SJSA1 (cell line): ENCODE measurements at regions not wholly inside any gene's neighbourhood (a gene's known extent, or its start where the extent isn't known, plus 50 kb on each side); places are given as distances from the start of the nearest gene placed in this dataset.
A peak's percentile ranks its signal among the peaks of the same experiment; 100 is the strongest.

ENCODE experiments used
- DNase-seq, 2 experiments: peaks; one replicate each; pipeline ENCODE4 v3.0.0-alpha.2; 2015 to 2020; ENCODE audit warnings: low spot score in 2 of 2, low read depth in 1 of 2
- H3K27ac ChIP-seq: fragments of 250-450 bp; sonication (Bioruptor Pico); 2 replicates; pipeline ENCODE4 v1.5.1; 2020; ENCODE audit warnings: mild to moderate bottlenecking, moderate library complexity
- H3K27me3 ChIP-seq: fragments of 250-450 bp; sonication (Bioruptor Pico); replicated peaks from 2 replicates; pipeline ENCODE4 v1.5.1; 2020; ENCODE audit warnings: mild to moderate bottlenecking, moderate library complexity
- H3K36me3 ChIP-seq: fragments of 250-450 bp; sonication (Bioruptor Pico); 2 replicates; pipeline ENCODE4 v1.5.1; 2020; ENCODE audit warnings: mild to moderate bottlenecking
- H3K4me1 ChIP-seq: fragments of 250-450 bp; sonication (Bioruptor Pico); replicated peaks from 2 replicates; pipeline ENCODE4 v1.6.1; 2021; ENCODE audit warnings: mild to moderate bottlenecking
- H3K4me3 ChIP-seq: fragments of 250-450 bp; sonication (Bioruptor Pico); 2 replicates; pipeline ENCODE4 v1.5.1; 2020; ENCODE audit warnings: mild to moderate bottlenecking
- H3K9me3 ChIP-seq: fragments of 250-450 bp; sonication (Bioruptor Pico); replicated peaks from 2 replicates; pipeline ENCODE4 v1.5.1; 2020; ENCODE audit warnings: mild to moderate bottlenecking

DNA sequence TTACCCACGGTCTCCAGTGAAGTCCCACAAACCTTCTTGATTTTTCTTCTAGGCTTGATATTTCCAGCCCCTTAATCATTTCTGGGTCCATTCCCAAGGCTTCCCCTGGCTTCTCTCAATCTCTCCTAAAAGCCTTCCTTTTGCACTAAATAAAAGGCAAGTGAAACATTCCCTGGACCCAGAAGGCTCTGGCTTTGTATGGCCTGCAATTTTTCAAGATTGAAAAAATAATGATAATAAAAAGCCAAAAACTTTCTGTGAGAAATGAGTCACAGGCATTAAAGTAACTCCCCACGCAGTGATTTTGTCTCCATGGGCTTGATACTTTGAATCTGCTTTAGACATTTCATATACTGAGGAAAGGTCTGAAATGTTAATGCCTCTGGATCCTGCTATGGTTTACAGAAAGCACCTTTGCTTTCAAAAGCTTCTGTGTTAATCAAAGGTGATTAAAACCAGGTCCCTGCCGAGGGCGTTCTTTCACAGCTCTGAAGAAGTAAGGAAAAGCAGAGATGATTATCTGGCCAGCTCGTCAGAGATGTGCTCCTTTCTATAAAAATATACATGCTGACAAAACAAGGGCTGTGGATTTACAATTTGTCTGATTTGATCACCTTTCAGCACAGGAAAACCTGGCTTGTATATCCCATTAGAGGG, 118.9 kb upstream of the TMEM72 start:
- Histone ChIP-seq H3K36me3 (no peaks in the 10 kb centered on the region), H3K27ac (no peak overlapping the region), H3K9me3 (no peaks in the 10 kb centered on the region), H3K4me3 (no peak overlapping the region), H3K4me1 (no peaks in the 10 kb centered on the region), H3K27me3 (no peaks in the 10 kb centered on the region)
- no peak for DNase-seq

DNA sequence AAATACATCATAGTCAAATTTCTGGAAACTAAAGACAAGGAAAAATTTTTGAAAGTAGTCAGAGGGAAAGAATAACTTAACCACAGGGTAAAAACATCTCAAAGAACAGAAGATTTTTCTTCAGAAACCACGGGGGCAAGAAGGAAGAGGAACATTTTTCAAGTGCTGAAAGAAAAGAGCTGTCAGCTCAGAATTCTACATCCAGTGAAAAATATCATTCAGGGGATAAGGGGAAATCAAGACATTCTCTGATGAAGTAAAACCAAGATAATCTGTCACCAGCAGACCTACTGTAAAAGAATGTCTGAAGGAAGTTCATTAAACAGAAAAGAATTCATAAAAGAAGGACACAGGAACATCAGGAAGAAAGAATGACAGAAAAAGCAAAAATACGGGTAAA, 111.2 kb upstream of the TMEM72 start:
- Histone ChIP-seq H3K4me3 (no peak overlapping the region), H3K27me3 (no peaks in the 10 kb centered on the region), H3K36me3 (no peaks in the 10 kb centered on the region), H3K9me3 (no peaks in the 10 kb centered on the region), H3K27ac (no peak overlapping the region), H3K4me1 (peaks cover 22% of the 10 kb centered on the region)
- no peak for DNase-seq

DNA sequence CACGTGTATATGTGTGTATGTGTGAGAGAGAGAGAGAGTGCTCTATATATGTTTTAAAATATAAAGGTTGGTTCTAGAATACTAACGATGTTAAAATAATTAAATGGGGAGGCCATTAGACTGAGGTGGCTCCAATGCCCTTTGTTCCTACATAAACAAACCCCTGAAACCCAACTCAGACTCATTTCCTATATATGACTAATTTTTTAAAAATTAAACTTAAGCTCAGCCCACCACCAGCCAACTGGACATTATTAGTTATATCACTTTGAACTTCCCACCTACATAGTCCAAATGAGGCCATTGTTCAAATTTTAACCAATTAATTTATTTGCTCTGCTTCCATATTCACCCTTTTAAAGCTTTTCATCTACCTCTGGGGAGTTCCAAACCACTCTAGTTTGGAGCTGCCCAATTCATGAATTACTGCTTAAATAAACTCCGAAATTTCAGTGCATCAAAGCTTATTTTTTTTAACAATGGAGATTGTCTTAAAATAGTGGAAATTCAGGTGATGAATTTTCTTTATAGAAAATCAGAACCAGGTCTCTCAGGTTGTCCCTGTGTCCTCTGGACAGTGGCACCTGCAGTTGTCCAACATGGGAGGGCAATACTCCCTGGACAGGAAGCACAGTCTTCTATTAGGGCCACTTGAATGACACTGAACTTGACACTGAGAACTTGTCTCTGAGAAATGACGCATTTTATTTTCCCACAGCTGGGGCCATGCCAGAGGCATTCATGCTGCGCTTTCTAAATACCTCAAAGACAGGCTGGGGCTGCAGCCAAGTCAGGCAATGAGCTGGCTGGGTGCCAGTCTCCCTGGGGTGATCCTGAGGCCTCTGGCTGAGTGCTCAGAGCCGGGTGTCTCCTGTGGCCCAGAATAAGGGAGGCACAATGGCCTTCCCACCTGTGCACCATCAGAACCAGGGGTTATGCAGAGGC, 109.5 kb upstream of the TMEM72 start:
- Histone ChIP-seq H3K27me3 (no peaks in the 10 kb centered on the region), H3K4me1 (peaks cover 22% of the 10 kb centered on the region), H3K9me3 (no peaks in the 10 kb centered on the region), H3K36me3 (no peaks in the 10 kb centered on the region), H3K4me3 (no peak overlapping the region), H3K27ac (no peak overlapping the region; the same call in 1 of the 2 replicates)
- peak; percentile 33 to 73 for DNase-seq

DNA sequence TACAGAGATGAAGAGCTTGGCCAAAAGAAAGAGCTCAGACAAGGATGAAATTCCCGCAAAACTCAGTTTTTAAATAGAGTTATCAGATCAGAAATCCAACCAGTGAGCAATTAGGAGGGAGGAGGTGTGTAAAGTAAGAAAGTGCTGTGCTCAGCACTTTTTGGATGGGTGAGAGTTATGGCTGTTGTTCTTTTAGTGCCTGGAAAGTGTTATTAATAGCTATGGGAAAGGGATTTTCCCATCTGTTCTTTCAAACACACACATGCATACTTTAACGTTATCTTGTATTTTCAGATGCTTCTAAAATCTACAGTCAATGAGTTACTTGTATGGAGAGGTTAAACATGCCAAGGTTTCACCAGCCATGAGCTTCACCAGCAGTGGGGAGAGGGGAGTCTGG, 107.3 kb upstream of the TMEM72 start:
- Histone ChIP-seq H3K4me3 (no peak overlapping the region), H3K36me3 (no peaks in the 10 kb centered on the region), H3K9me3 (no peaks in the 10 kb centered on the region), H3K27me3 (no peaks in the 10 kb centered on the region), H3K27ac (no peak overlapping the region), H3K4me1 (peaks cover 22% of the 10 kb centered on the region)
- DNase-seq: no peak

DNA sequence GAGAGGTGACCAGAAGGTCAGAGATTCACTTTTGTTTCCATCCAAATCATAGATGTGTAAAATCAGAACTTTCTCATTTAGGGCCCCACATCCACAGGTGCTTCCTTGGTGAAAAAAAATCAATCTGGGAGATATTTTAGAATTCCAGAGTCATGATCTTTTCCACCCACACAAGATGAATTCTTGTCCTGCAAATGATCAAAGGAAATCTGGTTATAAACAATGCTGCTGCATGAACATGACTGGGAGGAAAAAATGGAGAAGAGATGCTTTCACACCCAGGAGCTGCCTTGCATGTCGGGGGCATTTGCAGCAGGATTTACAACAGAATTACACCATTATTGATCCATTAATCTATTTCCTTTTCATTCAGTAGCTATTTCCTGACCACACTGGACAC, 106.5 kb upstream of the TMEM72 start:
- no peaks in the 10 kb centered on the region for H3K27me3 ChIP-seq

DNA sequence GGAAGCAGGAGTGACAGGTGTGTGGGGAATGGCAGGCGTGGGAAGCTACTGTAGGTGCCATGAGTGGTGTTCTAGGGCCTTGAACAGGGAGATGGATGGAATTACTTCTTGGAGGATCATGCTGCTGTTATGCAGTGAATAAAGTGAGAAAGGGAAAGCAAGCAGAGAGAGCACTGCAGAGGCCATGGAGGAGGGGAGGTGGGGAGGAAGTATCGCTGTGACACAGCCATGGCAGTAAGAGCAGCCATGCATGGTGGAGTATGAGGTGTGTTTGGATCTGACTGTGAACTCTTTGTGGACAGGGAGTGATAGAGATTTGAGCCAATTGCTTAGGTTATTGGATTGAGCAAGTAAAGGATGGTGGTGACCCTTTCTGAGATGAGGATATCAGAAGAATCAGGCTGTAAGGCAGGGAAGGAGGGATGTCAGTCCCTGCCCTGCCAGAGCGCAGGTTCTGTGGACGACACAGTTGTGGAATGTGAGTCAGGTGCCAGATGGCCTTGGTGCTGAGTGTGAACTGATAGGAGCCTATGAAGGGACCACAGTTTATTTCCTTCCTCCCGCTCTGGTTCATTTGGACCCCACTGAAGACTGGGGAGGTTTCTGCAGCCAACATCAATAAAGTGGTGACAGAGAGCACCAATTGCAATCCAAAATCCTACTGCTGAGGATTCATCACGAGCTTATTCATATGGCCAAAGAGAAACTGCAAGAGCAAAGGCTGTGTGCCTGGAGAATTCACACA, 105.5 kb upstream of the TMEM72 start:
- Histone ChIP-seq H3K36me3 (no peaks in the 10 kb centered on the region), H3K4me3 (no peak overlapping the region)
- no peak for DNase-seq

More for the DNA sequence above, 106.5 kb upstream of the TMEM72 start:
- H3K36me3 ChIP-seq: no peaks in the 10 kb centered on the region
- no peak overlapping the region for H3K4me3 ChIP-seq
- H3K9me3 ChIP-seq: no peaks in the 10 kb centered on the region
- no peak overlapping the region for H3K27ac ChIP-seq
- peaks cover 22% of the 10 kb centered on the region for H3K4me1 ChIP-seq
- DNase-seq: no peak

DNA sequence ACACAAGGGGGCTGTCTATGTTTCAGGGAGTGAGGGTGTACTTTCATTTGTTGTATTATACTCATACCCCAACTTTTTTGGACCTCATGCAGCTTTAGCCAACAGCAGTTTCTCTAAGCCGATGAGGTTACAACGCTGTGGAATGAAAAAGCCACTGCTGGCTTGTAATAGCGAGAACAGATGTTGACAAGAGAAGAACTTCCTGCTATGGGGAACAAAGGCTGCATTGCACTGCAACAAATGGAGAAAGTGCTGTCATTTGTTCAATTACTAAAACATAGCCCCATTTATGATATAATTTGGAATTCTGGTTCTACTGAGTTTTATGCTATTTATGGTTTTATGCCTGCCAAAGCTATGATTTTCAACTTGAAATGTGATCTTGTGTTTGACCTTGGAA, 104.2 kb upstream of the TMEM72 start:
- Histone ChIP-seq H3K36me3 (no peaks in the 10 kb centered on the region), H3K4me3 (no peak overlapping the region), H3K9me3 (no peaks in the 10 kb centered on the region), H3K4me1 (peaks cover 4% of the 10 kb centered on the region; the same call in 1 of the 2 replicates), H3K27me3 (no peaks in the 10 kb centered on the region), H3K27ac (no peak overlapping the region)
- DNase-seq: no peak

More for the DNA sequence above, 105.5 kb upstream of the TMEM72 start:
- Histone ChIP-seq H3K27ac (no peak overlapping the region), H3K9me3 (no peaks in the 10 kb centered on the region), H3K27me3 (no peaks in the 10 kb centered on the region), H3K4me1 (peaks cover 15% of the 10 kb centered on the region)

DNA sequence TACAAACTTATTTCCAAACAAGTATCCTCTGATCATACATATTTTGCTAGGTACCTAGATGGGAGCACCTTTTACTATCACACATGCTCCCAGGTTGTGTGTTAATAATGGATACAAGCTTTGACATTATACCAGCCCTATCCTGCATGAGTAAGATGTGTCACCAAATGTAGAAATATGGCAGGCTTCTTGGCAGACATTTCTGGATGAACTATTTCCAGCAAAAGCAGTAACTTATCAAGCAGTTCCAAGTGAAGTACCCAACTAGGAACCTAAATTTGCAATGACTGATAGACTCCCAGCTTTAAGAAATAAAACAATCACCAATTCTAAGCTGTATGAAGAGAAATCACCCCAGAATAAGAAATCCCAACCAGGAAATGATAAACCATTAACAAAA, 103.7 kb upstream of the TMEM72 start:
- Histone ChIP-seq H3K4me3 (no peak overlapping the region), H3K9me3 (no peaks in the 10 kb centered on the region), H3K36me3 (no peaks in the 10 kb centered on the region), H3K4me1 (no peaks in the 10 kb centered on the region), H3K27ac (no peak overlapping the region), H3K27me3 (no peaks in the 10 kb centered on the region)
- no peak for DNase-seq

DNA sequence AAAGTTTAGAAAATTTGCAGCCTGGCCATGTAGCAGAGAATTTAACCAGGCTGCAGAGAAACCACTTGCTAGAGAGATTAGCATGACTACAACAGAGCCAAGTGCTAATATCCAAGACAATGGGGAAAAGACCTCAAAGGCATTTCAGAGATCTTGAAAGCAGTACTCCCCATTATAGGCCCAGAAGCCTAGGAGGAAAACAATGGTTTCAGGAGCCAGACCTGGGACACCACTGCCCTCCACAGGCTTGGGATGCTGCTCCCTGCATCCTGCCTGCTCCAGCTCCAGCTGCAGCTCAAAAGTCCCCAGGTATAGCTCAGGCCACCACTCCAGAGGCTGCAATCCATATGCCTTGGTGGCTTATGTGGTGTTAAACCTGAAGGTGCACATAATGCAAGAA, 101.5 kb upstream of the TMEM72 start:
- no peaks in the 10 kb centered on the region for H3K27me3 ChIP-seq
- H3K4me1 ChIP-seq: no peaks in the 10 kb centered on the region
- no peaks in the 10 kb centered on the region for H3K9me3 ChIP-seq
- H3K4me3 ChIP-seq: no peak overlapping the region
- H3K27ac ChIP-seq: no peak overlapping the region
- no peak for DNase-seq
- no peaks in the 10 kb centered on the region for H3K36me3 ChIP-seq

DNA sequence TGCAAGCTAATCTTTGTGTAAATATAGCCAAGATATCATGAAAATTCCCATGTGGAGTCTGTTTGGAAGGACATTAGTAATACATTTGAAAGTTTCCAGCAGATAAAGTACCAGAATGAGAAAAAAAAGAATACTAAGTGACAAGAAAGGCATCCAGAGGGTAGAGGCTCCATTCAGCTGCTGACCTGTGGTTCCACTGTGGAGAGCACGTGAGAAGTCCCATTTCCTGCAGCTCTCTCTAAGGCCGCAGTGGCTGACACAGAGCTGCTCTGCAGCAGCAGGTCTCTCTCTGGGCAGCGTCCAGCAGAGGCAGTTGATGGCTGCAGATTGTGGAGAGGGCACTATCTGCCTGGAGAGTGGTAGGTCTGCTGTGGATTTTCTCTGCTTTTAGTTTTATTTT, 100.1 kb upstream of the TMEM72 start:
- H3K4me1 ChIP-seq: no peaks in the 10 kb centered on the region
- no peak overlapping the region for H3K27ac ChIP-seq
- no peak overlapping the region for H3K4me3 ChIP-seq
- no peaks in the 10 kb centered on the region for H3K36me3 ChIP-seq
- H3K27me3 ChIP-seq: no peaks in the 10 kb centered on the region
- no peaks in the 10 kb centered on the region for H3K9me3 ChIP-seq
- no peak for DNase-seq

DNA sequence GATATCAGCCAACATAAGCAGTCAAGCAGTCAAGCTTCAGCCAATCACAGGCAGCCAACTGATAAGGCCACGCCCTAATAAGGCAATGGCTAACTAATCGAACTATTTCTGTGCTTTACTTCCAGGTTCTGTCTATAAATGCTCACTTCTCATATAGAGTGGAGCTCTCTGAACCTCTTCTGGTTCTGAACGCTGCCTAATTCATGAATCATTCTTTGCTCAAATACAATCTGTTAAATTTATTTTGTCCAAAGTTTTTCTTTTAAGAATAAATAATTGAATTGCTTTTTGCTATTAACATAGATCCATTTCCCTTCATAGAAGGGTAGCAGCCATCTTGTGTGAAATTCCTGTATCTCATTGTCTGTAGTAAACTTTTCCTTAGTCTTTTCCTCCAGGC, 97.9 kb upstream of the TMEM72 start:
- no peaks in the 10 kb centered on the region for H3K9me3 ChIP-seq
- H3K27ac ChIP-seq: no peak overlapping the region
- no peak overlapping the region for H3K4me3 ChIP-seq
- no peaks in the 10 kb centered on the region for H3K4me1 ChIP-seq
- H3K36me3 ChIP-seq: no peaks in the 10 kb centered on the region
- no peaks in the 10 kb centered on the region for H3K27me3 ChIP-seq
- DNase-seq: no peak

DNA sequence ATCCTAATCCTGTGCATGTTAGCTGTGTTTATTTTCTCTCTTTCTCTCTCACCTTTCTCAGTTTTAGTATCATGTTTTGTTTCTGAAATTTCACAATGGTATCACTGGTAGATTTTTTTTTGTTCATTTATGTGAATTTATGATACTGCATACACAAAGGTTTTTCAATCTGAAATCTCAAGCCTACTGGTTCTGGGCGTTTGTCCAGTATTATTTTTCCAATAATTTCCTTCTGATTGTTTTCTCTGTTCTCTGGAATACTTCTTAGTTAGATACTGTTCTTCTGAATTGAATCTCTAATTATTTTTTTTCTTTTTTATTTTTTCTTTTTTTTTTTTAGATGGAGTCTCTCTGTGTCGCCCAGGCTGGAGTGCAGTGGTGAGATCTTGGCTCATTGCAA, 96.2 kb upstream of the TMEM72 start:
- no peaks in the 10 kb centered on the region for H3K4me1 ChIP-seq
- no peak for DNase-seq
- no peak overlapping the region for H3K27ac ChIP-seq
- no peaks in the 10 kb centered on the region for H3K9me3 ChIP-seq
- H3K27me3 ChIP-seq: no peaks in the 10 kb centered on the region
- no peaks in the 10 kb centered on the region for H3K36me3 ChIP-seq
- no peak overlapping the region for H3K4me3 ChIP-seq

DNA sequence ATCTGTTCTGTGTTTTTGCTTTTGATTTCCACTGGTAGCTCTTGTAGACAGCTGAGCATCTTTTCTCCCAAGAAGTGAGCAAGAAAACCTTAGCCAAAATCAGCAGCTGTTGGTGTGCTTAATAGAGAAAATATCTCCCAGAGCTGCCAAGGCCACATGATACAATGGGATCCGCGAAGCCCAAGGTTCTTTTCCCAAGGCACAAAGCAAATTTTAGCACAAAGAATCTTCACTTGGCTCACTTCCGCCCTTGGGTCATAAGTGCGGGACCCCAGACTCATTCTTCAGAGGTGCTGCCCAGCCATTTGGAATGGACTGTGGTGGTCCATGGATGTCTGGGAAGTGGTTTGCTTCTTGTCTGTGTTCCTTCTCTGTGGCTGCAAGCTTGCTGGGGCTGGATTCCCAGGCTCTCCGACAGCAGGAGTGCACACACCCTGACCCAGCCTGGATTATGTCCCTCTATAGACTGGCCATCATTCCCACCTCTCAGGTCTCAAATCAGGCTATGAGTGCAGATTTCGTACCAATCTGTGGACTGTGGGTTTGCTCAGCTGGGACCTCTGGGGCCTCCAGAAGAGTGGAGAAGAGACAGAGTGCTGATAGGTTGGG, 93.0 kb upstream of the TMEM72 start:
- Histone ChIP-seq H3K4me3 (no peak overlapping the region), H3K27ac (no peak overlapping the region)

More for the DNA sequence above, 93.0 kb upstream of the TMEM72 start:
- Histone ChIP-seq H3K27me3 (no peaks in the 10 kb centered on the region), H3K4me1 (no peaks in the 10 kb centered on the region), H3K9me3 (no peaks in the 10 kb centered on the region), H3K36me3 (no peaks in the 10 kb centered on the region)
- no peak for DNase-seq
